ENCODE measurements at regions not wholly inside any gene's neighbourhood (a gene's known extent, or its start where the extent isn't known, plus 50 kb on each side); places are given as distances from the start of the nearest gene placed in this dataset.
"Not testable (repeated sequence)": the region's sequence is repeated elsewhere in the genome, so short reads cannot be mapped to it uniquely, and the experiment has no call there.

- DNase-seq (ENCODE audit: low read depth in 2 of 3, low spot score in 1 of 3), result no peak
Observed at GRCh38 chr13:59061621-59062020, 1102.1 kb downstream of the DIAPH3 start.

GRCh38 chr13:59064042-59064441 is 1099.7 kb downstream of the DIAPH3 start:
- no peak for DNase-seq (ENCODE audit: low read depth in 2 of 3, low spot score in 1 of 3)

GRCh38 chr13:59076386-59076785 is 1087.3 kb downstream of the DIAPH3 start:
- not testable (repeated sequence) for DNase-seq (ENCODE audit: low read depth in 2 of 3, low spot score in 1 of 3)

- no peak for DNase-seq (ENCODE audit: low read depth in 2 of 3, low spot score in 1 of 3)
Observed at GRCh38 chr13:59086147-59086546, 1077.6 kb downstream of the DIAPH3 start.

- no peak for DNase-seq (ENCODE audit: low read depth in 2 of 3, low spot score in 1 of 3)
Observed at GRCh38 chr13:59088716-59089115, 1075.0 kb downstream of the DIAPH3 start.

- DNase-seq (ENCODE audit: low read depth in 2 of 3, low spot score in 1 of 3), result no peak
Observed at GRCh38 chr13:59094181-59094580, 1069.5 kb downstream of the DIAPH3 start.

- no peak for DNase-seq (ENCODE audit: low read depth in 2 of 3, low spot score in 1 of 3)
Observed at GRCh38 chr13:59099182-59099974, 1064.3 kb downstream of the DIAPH3 start.

- DNase-seq (ENCODE audit: low read depth in 2 of 3, low spot score in 1 of 3), result no peak
Observed at GRCh38 chr13:59103004-59103768, 1060.5 kb downstream of the DIAPH3 start.

GRCh38 chr13:59111751-59112171 is 1052.0 kb downstream of the DIAPH3 start:
- no peak for DNase-seq (ENCODE audit: low read depth in 2 of 3, low spot score in 1 of 3)

- no peak for DNase-seq (ENCODE audit: low read depth in 2 of 3, low spot score in 1 of 3)
Observed at GRCh38 chr13:59112221-59112718, 1051.5 kb downstream of the DIAPH3 start.

GRCh38 chr13:59119475-59119874 is 1044.3 kb downstream of the DIAPH3 start:
- no peak for DNase-seq (ENCODE audit: low read depth in 2 of 3, low spot score in 1 of 3)

GRCh38 chr13:59120297-59120843 is 1043.4 kb downstream of the DIAPH3 start:
- no peak for DNase-seq (ENCODE audit: low read depth in 2 of 3, low spot score in 1 of 3)

GRCh38 chr13:59121507-59121906 is 1042.2 kb downstream of the DIAPH3 start:
- no peak for DNase-seq (ENCODE audit: low read depth in 2 of 3, low spot score in 1 of 3)

GRCh38 chr13:59126474-59126873 is 1037.3 kb downstream of the DIAPH3 start:
- no peak for DNase-seq (ENCODE audit: low read depth in 2 of 3, low spot score in 1 of 3)

- no peak for DNase-seq (ENCODE audit: low read depth in 2 of 3, low spot score in 1 of 3)
Observed at GRCh38 chr13:59133903-59134302, 1029.8 kb downstream of the DIAPH3 start.

- DNase-seq (ENCODE audit: low read depth in 2 of 3, low spot score in 1 of 3), result no peak
Observed at GRCh38 chr13:59144700-59145099, 1019.0 kb downstream of the DIAPH3 start.

- no peak for DNase-seq (ENCODE audit: low read depth in 2 of 3, low spot score in 1 of 3)
Observed at GRCh38 chr13:59145381-59145780, 1018.3 kb downstream of the DIAPH3 start.

- no peak for DNase-seq (ENCODE audit: low read depth in 2 of 3, low spot score in 1 of 3)
Observed at GRCh38 chr13:59157181-59157580, 1006.5 kb downstream of the DIAPH3 start.

- no peak for DNase-seq (ENCODE audit: low read depth in 2 of 3, low spot score in 1 of 3)
Observed at GRCh38 chr13:59166174-59166573, 997.6 kb downstream of the DIAPH3 start.

- DNase-seq (ENCODE audit: low read depth in 2 of 3, low spot score in 1 of 3), result no peak
Observed at GRCh38 chr13:59172076-59172475, 991.7 kb downstream of the DIAPH3 start.

- no peak for DNase-seq (ENCODE audit: low read depth in 2 of 3, low spot score in 1 of 3)
Observed at GRCh38 chr13:59176775-59177174, 987.0 kb downstream of the DIAPH3 start.

GRCh38 chr13:59178344-59178743 is 985.4 kb downstream of the DIAPH3 start:
- no peak for DNase-seq (ENCODE audit: low read depth in 2 of 3, low spot score in 1 of 3)

All from stimulated activated CD4-positive, alpha-beta T cell treated with anti-CD3 and anti-CD28 coated beads, Interleukin-12 subunit alpha, Interleukin-12 subunit beta, amount 100 ng/mL, for 48 hours (primary cell).